Upper lobe of right lung (tissue), 1 donor: ENCODE measurements at regions not wholly inside any gene's neighbourhood (a gene's known extent, or its start where the extent isn't known, plus 50 kb on each side); places are given as distances from the start of the nearest gene placed in this dataset.

Source experiments
- ATAC-seq: fragments of 200-7000 bp; cut with Tn5 transposase; one replicate; pipeline ENCODE4 v1.9.1; 2020; ENCODE audit warnings: mild to moderate bottlenecking, moderate library complexity
- DNase-seq: peaks from one replicate; pipeline ENCODE4 v3.0.0-alpha.2; 2020
- H3K27ac ChIP-seq: fragments of 200-600 bp; one replicate; pipeline ENCODE4 v1.8.0; 2022
- H3K27me3 ChIP-seq: fragments of 200-600 bp; one replicate; pipeline ENCODE4 v1.8.0; 2022; ENCODE audit warnings: mild to moderate bottlenecking
- H3K36me3 ChIP-seq: fragments of 200-600 bp; one replicate; pipeline ENCODE4 v1.8.0; 2022
- H3K4me1 ChIP-seq: fragments of 200-600 bp; one replicate; pipeline ENCODE4 v1.8.0; 2022
- H3K4me3 ChIP-seq: fragments of 200-600 bp; one replicate; pipeline ENCODE4 v1.8.0; 2022; ENCODE audit warnings: mild to moderate bottlenecking
- H3K9me3 ChIP-seq: fragments of 200-600 bp; one replicate; pipeline ENCODE4 v1.8.0; 2022
- CTCF ChIP-seq: fragments of 200-600 bp; IDR thresholded peaks from one replicate; pipeline ENCODE4 v1.8.0; 2022; ENCODE audit warnings: antibody characterized with exemption
- intact Hi-C: fragments of 100-400 bp; cut with DNase I; formaldehyde crosslinking; loops from one replicate; pipeline ENCODE4 v1.11.0; 2022
- donor health status: DM: no; HTN: yes; CAD: no; lungs with severe emphysema.

GRCh38 chr3:159788291-159788690, 200.3 kb upstream of the IL12A start:
- intact Hi-C loops, result no loop called here
- H3K4me3 ChIP-seq, result no peak overlapping the region
- peak; percentile 46 for ATAC-seq
- TF ChIP-seq CTCF, result no peak
- no peaks in the 10 kb centered on the region for H3K9me3 ChIP-seq
- H3K27me3 ChIP-seq, result no peaks in the 10 kb centered on the region
- no peaks in the 10 kb centered on the region for H3K36me3 ChIP-seq
- no peak overlapping the region for H3K27ac ChIP-seq
- peaks cover 8% of the 10 kb centered on the region for H3K4me1 ChIP-seq
- DNase-seq, result no peak

GRCh38 chr3:159789017-159789416, 199.6 kb upstream of the IL12A start:
- TF ChIP-seq CTCF, result no peak
- intact Hi-C loops, result no loop called here
- Histone ChIP-seq H3K36me3 (no peaks in the 10 kb centered on the region), H3K27me3 (no peaks in the 10 kb centered on the region), H3K4me3 (no peak overlapping the region), H3K27ac (no peak overlapping the region), H3K9me3 (no peaks in the 10 kb centered on the region), H3K4me1 (peaks cover 8% of the 10 kb centered on the region)
- no peak for ATAC-seq
- no peak for DNase-seq

GRCh38 chr3:159789742-159790635, 198.6 kb upstream of the IL12A start:
- TF ChIP-seq CTCF, result no peak
- Histone ChIP-seq H3K27me3 (no peaks in the 10 kb centered on the region), H3K36me3 (no peaks in the 10 kb centered on the region), H3K9me3 (no peaks in the 10 kb centered on the region), H3K4me3 (no peak overlapping the region), H3K27ac (no peak overlapping the region), H3K4me1 (peaks cover 8% of the 10 kb centered on the region)
- intact Hi-C loops, result no loop called here
- no peak for DNase-seq
- ATAC-seq, result no peak

GRCh38 chr3:159791336-159791735, 197.3 kb upstream of the IL12A start:
- ATAC-seq (no peak), DNase-seq (no peak)
- peaks cover 8% of the 10 kb centered on the region for H3K4me1 ChIP-seq
- H3K27ac ChIP-seq, result no peak overlapping the region
- intact Hi-C loops, result no loop called here
- no peaks in the 10 kb centered on the region for H3K36me3 ChIP-seq
- no peaks in the 10 kb centered on the region for H3K9me3 ChIP-seq
- no peak for TF ChIP-seq CTCF
- H3K27me3 ChIP-seq, result no peaks in the 10 kb centered on the region
- no peak overlapping the region for H3K4me3 ChIP-seq

- no peak overlapping the region for H3K27ac ChIP-seq
Measured at GRCh38 chr3:159792070-159792469, 196.6 kb upstream of the IL12A start.

More at GRCh38 chr3:159792070-159792469, 196.6 kb upstream of the IL12A start:
- intact Hi-C loops, result no loop called here
- H3K27me3 ChIP-seq, result no peaks in the 10 kb centered on the region
- no peak for TF ChIP-seq CTCF
- no peaks in the 10 kb centered on the region for H3K36me3 ChIP-seq
- no peak overlapping the region for H3K4me3 ChIP-seq
- DNase-seq (no peak), ATAC-seq (no peak)
- no peaks in the 10 kb centered on the region for H3K9me3 ChIP-seq
- peaks cover 6% of the 10 kb centered on the region for H3K4me1 ChIP-seq
